ENCODE measurements at regions not wholly inside any gene's neighbourhood (a gene's known extent, or its start where the extent isn't known, plus 50 kb on each side); places are given as distances from the start of the nearest gene placed in this dataset.

DNA sequence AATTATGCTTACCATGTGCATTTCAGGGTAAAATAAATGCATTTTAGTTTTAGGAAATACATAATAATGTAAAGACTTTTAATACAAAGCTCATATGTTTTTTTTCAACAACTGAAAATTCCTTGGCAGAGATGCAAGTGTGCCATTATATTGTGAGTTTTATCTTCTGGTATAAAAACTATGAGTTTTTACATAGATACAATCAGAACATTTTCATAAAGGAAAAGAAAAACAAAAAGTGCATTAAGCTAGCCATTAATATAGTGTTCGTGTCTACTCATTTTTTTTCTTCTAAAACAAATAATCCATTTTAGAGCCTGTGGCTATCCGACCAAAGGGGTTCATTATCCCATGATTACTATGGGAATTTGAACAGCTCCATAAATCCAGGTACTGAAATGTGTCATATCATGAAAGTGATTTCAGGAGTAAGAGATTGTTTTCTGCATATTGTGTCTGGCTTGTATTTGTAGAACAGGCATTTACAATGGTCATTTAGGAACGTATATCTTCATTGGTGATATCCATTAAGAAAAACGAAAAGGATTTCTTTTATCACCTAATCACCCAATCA lies 236.9 kb upstream of the SLC10A2 start:
- no peak overlapping the region for H3K4me3 Mint-ChIP-seq
- peaks cover 3% of the 10 kb centered on the region for H3K9me3 Mint-ChIP-seq
- no peaks in the 10 kb centered on the region for H3K36me3 Mint-ChIP-seq (ENCODE audit: low read depth)
- peaks cover 2% of the 10 kb centered on the region for H3K4me1 Mint-ChIP-seq
- TF ChIP-seq CTCF (IDR thresholded peaks at IDR 0.05; ENCODE audit: unreplicated experiment in 3 of 3), result no peak
- no peaks in the 10 kb centered on the region for H3K27me3 Mint-ChIP-seq (ENCODE audit: low read depth)
- no peak overlapping the region for H3K27ac Mint-ChIP-seq

DNA sequence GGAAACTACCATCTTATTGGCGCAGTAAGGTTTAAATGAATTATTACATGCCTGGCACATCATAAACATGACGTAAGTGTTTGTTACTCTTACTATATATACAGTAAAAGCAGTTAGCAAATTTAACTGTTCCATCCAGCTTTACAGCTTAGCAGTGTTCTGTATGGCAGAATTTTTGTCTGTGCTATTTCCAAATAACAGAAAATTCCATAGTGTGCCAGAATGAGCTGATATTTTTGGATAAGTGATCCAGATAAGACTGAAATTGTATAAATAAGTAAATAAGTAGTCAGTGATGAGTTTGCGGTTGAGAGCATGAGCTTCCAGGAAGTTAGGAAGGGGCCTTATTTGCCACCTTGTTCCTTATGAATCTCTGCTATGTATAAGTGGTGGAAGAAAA lies 236.5 kb upstream of the SLC10A2 start:
- peaks cover 3% of the 10 kb centered on the region for H3K9me3 Mint-ChIP-seq
- H3K36me3 Mint-ChIP-seq (ENCODE audit: low read depth), result no peaks in the 10 kb centered on the region
- no peak for TF ChIP-seq CTCF (IDR thresholded peaks at IDR 0.05; ENCODE audit: unreplicated experiment in 3 of 3)
- no peak overlapping the region for H3K4me3 Mint-ChIP-seq
- H3K4me1 Mint-ChIP-seq, result no peaks in the 10 kb centered on the region
- H3K27me3 Mint-ChIP-seq (ENCODE audit: low read depth), result no peaks in the 10 kb centered on the region
- H3K27ac Mint-ChIP-seq, result no peak overlapping the region

- H3K27me3 Mint-ChIP-seq (ENCODE audit: low read depth), result no peaks in the 10 kb centered on the region
- H3K4me3 Mint-ChIP-seq, result no peak overlapping the region
- peaks cover 4% of the 10 kb centered on the region for H3K4me1 Mint-ChIP-seq
- peaks cover 5% of the 10 kb centered on the region for H3K9me3 Mint-ChIP-seq
- no peaks in the 10 kb centered on the region for H3K36me3 Mint-ChIP-seq (ENCODE audit: low read depth)
- H3K27ac Mint-ChIP-seq, result no peak overlapping the region
- no peak for TF ChIP-seq CTCF (IDR thresholded peaks at IDR 0.05; ENCODE audit: unreplicated experiment in 3 of 3)
These were observed 232.9 kb upstream of the SLC10A2 start for GRCh38 chr13:103299079-103299478.

DNA sequence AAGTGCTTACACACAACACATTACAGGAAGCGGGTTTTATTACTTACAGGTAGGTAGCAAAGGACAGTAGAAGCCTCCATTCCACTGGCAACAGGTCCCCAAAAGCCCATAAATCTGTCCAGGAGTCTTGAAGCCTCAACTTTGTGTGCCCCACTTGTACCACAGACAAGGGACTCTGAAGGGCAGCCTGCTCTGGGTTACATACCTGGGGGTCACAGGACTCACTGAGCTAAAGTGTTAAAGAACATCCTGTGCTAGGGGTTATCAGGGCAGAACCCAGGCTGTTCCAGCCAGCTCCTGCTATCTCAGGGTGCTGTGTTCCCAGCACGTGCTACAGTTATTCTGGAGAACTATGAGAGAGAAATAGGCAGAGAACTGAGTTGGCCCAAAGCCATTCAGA lies 230.9 kb upstream of the SLC10A2 start:
- H3K36me3 Mint-ChIP-seq (ENCODE audit: low read depth), result no peaks in the 10 kb centered on the region
- no peak overlapping the region for H3K27ac Mint-ChIP-seq
- H3K4me3 Mint-ChIP-seq, result no peak overlapping the region
- peaks cover 23% of the 10 kb centered on the region for H3K4me1 Mint-ChIP-seq
- no peak for TF ChIP-seq CTCF (IDR thresholded peaks at IDR 0.05; ENCODE audit: unreplicated experiment in 3 of 3)
- H3K9me3 Mint-ChIP-seq, result peaks cover 5% of the 10 kb centered on the region
- no peaks in the 10 kb centered on the region for H3K27me3 Mint-ChIP-seq (ENCODE audit: low read depth)

DNA sequence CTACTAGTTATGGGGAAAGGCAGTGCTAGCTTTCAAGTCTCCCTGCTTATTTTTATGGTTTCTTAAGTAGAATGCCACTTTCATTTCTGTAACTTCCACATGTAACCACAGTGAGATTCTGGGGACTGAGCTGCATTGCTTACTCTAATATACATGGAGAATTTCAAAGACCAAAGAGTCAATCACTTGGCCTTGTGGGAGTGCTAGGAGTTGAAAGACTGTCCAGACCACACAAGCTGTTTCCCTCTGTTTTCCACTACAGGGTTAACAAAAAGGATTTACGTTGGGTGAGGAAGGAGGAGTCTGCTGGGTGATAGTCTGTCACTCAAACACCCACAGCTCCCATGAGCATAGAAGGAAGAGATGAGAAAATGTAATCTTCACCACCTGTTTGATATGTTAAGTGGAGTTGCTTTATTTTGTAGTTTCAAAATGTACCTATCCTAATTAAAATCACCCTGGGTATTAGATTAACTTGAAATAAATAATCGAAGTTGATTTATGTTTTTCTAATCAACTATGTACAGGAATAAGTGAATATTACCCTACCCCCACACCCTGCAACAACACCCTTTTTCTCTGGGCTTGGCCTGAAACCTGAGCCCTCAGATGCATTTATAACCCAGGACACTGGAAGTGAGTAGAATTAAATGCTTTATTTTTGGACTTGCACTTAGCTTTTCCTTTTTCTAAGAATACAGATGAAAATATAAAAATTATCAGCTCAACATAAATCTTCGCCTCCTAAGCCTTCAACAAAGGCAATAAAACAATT lies 225.8 kb upstream of the SLC10A2 start:
- TF ChIP-seq CTCF (IDR thresholded peaks at IDR 0.05; ENCODE audit: unreplicated experiment in 3 of 3), result no peak
- Mint-ChIP-seq H3K4me1 (peaks cover 57% of the 10 kb centered on the region), H3K27me3 (ENCODE audit: low read depth) (no peaks in the 10 kb centered on the region), H3K4me3 (no peak overlapping the region), H3K36me3 (ENCODE audit: low read depth) (no peaks in the 10 kb centered on the region), H3K9me3 (peaks cover 2% of the 10 kb centered on the region), H3K27ac (peak overlapping the region in 2 of 3 experiments; percentile 11 to 49)

DNA sequence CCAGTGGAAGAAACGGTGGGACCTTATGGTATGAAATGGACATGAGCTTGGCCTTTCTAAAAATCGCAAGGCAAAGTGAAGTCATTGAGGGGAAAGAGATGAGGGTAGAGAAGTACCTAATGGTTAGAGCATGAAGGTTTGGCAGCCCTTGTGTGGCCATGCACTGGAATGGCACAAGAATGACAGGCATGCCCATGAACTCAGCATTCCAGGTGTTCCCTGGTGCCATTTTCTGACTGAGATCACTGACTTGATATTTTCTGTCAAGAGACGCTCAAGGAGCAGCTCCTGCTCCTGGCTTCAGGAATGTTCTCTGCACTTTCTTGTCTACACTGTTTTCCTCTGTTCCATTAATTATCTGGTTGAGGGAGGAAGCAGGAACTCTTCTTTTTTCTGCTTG lies 225.0 kb upstream of the SLC10A2 start:
- peaks cover 57% of the 10 kb centered on the region for H3K4me1 Mint-ChIP-seq
- peaks cover under 1% of the 10 kb centered on the region for H3K9me3 Mint-ChIP-seq
- TF ChIP-seq CTCF (IDR thresholded peaks at IDR 0.05; ENCODE audit: unreplicated experiment in 3 of 3), result no peak
- peak overlapping the region in 2 of 3 experiments; percentile 11 to 49 for H3K27ac Mint-ChIP-seq
- no peaks in the 10 kb centered on the region for H3K27me3 Mint-ChIP-seq (ENCODE audit: low read depth)
- H3K4me3 Mint-ChIP-seq, result no peak overlapping the region
- no peaks in the 10 kb centered on the region for H3K36me3 Mint-ChIP-seq (ENCODE audit: low read depth)
